ENCODE measurements at regions not wholly inside any gene's neighbourhood (a gene's known extent, or its start where the extent isn't known, plus 50 kb on each side); places are given as distances from the start of the nearest gene placed in this dataset.
"Not testable (repeated sequence)": the region's sequence is repeated elsewhere in the genome, so short reads cannot be mapped to it uniquely, and the experiment has no call there.

GRCh38 chr12:126967152-126967551, 1299.8 kb upstream of the TMEM132C start:
- DNase-seq (ENCODE audit: low read depth), result no peak

DNA sequence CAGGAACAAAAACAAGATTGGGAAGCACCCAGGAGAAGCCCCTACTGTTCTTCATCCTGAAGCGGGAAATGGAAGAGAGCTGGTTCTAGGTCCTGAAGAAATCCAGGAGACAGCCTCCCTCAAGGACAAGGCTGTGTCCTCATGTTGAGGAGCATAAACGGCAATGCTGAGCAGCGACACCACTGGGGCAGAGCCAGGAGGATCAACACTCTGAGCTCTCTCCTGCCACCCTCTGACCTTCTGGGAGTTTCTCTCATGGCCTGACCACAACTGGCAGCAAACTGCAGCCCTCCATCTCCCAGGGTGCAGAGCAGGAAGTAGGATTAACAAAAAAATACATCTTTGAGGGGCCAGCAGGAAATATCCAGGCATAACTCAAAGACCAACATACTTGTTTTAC, 1292.2 kb upstream of the TMEM132C start:
- DNase-seq (ENCODE audit: low read depth), result no peak

DNA sequence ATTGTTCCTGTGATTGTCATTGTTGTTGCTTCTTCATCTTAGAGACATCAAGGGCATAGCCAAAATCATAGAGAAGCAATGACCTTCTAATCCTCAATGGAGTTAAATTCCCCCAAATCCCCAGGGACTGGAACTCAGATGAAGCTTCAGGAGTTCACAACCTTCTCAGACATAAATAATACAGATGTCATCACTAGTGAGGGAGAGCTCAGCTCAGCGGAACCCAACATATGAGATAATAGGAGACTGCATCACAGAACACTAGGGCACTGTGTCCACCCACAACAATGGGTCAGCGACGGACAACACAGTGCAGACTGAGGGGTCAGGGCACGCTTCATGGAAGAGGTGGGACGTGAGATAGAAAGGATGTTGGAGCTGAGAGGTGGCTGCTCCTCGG, 1290.4 kb upstream of the TMEM132C start:
- no peak for DNase-seq (ENCODE audit: low read depth)

DNA sequence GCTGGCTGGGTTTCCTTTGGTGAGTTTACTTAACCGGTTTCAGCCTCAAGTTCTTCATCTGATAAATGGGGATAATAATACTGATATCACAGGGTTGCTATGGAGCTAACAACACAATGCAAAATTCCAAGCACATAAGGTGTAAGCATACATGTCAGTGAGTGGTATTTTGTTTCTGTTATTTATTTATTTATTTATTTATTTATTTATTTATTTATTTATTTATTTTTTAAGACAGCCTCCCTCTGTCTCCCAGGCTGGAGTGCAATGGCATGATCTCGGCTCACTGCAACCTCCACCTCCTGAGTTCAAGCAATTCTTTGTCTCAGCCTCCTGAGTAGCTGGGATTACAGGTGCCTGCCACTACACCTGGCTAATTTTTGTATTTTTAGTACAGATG, 1287.4 kb upstream of the TMEM132C start:
- DNase-seq (ENCODE audit: low read depth), result not testable (repeated sequence)

- DNase-seq (ENCODE audit: low read depth), result no peak
Observed at GRCh38 chr12:126982707-126983106, 1284.3 kb upstream of the TMEM132C start.

DNA sequence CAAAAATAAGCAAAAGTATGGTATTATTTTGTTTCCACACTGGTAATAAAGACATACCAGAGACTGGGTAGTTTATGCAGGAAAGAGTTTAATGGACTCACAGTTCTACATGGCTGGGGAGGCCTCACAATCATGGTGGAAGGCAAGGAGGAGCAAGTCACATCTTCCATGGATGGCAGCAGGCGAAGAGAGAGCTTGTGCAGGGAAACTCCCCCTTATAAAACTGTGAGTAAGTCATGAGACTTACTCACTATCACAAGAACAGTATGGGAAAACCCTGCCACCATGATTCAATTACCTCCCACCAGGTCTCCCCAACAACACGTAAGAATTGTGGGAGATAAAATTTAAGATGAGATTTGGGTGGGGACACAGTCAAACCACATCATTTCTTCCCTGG, 1283.2 kb upstream of the TMEM132C start:
- DNase-seq (ENCODE audit: low read depth), result not testable (repeated sequence)

- DNase-seq (ENCODE audit: low read depth), result not testable (repeated sequence)
Observed at GRCh38 chr12:126985663-126986062, 1281.3 kb upstream of the TMEM132C start.

- no peak for DNase-seq (ENCODE audit: low read depth)
Observed at GRCh38 chr12:126989532-126989931, 1277.4 kb upstream of the TMEM132C start.

DNA sequence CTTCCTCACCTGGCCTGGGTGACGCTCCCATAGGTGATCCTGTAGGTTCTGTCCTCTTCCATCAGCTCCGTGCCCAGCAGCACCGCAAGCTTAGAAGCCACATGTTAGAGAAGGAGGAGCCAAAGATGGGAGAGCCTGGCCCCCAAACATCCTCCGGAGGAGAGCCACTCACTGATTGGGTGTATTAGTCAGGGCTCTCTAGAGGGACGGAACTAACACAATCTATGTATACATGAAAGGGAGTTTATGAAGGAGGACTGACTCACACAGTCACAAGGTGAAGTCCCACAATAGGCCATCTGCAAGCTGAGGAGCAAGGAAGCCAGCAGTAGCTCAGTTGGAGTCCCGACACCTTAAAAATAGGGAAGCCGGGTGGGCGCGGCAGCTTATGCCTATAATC, 1273.1 kb upstream of the TMEM132C start:
- no peak for DNase-seq (ENCODE audit: low read depth)

DNA sequence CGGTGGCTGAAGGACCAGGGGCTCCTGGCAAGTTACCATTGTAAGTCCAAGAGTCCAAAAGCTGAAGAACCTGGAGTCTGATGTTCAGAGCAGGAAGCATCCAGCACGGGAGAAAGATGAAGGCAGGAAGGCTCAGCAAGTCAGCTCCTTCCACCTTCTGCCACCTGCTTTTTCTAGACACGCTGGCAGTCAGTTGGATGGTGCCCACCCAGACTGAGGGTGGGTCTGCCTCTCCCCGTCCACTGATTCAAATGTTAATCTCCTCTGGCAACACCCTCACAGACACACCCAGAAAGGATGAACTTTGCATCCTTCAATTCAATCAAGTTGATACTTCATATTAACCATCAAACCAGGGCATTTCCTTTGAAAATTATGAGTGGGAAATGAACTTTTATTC, 1272.4 kb upstream of the TMEM132C start:
- DNase-seq (ENCODE audit: low read depth), result no peak

DNA sequence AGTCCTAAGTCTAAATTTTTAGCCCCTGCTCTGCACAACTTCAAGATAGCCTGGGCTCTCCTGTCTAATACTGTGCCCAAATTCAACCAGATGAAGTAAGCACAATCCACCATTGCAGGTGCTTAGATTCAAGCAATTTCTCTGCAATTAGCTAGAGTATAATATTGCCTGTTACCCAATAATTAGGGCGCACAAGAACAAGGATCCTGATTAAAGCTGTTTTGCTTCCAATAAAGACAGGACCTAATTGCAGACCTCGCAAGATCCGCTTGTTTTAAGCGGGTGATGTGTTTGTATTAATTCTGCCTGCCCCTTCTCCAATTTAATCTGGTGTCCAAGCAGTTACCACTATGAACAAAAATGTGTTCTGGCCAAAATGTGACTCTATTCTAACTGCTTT, 1268.9 kb upstream of the TMEM132C start:
- no peak for DNase-seq (ENCODE audit: low read depth)

GRCh38 chr12:126998747-126999285, 1268.2 kb upstream of the TMEM132C start:
- DNase-seq (ENCODE audit: low read depth), result no peak

DNA sequence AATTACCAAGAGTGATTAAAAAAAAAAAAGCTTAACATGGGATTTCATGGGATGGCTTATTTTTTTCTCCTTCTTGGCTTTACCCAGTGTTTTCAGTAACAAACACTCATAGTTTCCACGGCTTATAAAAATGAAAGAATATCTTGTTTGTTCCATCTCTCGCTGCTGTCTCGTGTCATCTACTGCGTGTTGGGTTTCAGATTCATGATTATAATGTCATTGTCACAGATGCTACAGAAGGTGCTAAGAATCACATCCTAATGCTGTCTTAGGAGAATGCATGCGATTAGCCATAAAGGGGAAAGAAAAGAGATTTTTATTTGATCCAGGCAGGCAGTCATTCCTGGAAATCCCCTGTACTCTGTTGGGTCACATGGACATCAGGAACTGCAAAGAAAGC, 1267.6 kb upstream of the TMEM132C start:
- DNase-seq (ENCODE audit: low read depth), result no peak

GRCh38 chr12:127005406-127005805, 1261.6 kb upstream of the TMEM132C start:
- no peak for DNase-seq (ENCODE audit: low read depth)

GRCh38 chr12:127006972-127007371, 1260.0 kb upstream of the TMEM132C start:
- DNase-seq (ENCODE audit: low read depth), result no peak

- DNase-seq (ENCODE audit: low read depth), result no peak
Observed at GRCh38 chr12:127008755-127009403, 1258.1 kb upstream of the TMEM132C start.

DNA sequence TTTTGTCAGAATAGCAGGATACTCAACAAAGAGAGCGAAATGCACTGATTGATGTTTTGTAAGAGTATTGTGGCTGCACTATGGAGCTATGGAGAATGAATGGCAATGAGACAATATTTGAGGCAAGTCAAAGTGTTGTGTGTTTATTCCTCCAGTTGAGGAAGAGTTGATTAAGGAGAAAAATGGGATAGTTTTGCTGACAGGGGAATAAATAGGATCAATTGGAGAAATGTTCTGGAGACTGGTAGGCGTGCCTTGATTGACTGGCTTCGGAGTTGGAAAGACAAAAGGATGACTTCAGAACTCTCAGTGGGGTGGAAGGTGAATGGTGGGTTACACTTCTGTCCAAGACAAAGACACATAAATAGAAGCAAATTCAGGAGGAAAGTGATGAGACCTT, 1254.9 kb upstream of the TMEM132C start:
- no peak for DNase-seq (ENCODE audit: low read depth)

DNA sequence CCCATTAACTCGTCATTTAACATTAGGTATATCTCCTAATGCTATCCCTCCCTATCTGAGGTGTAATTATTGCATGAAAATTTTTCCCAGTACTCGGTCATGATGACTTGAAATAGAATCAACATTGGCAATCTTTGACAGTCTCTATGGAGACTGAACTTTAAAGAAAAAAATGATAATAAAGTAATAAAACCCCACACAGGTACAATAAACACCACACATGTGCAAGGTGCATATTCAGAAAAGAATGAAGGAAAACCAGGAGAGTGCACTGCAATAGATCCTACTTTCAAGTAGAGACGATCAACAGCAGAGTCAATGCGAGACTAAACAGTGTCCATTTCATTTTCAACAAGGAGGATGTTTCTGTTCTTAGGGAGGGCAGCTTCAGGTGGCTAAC, 1253.8 kb upstream of the TMEM132C start:
- no peak for DNase-seq (ENCODE audit: low read depth)

GRCh38 chr12:127014079-127014478, 1252.9 kb upstream of the TMEM132C start:
- no peak for DNase-seq (ENCODE audit: low read depth)

GRCh38 chr12:127024791-127025190, 1242.2 kb upstream of the TMEM132C start:
- DNase-seq (ENCODE audit: low read depth), result no peak

GRCh38 chr12:127025545-127025944, 1241.4 kb upstream of the TMEM132C start:
- DNase-seq (ENCODE audit: low read depth), result no peak

GRCh38 chr12:127035011-127035879, 1231.7 kb upstream of the TMEM132C start:
- DNase-seq (ENCODE audit: low read depth), result no peak

DNA sequence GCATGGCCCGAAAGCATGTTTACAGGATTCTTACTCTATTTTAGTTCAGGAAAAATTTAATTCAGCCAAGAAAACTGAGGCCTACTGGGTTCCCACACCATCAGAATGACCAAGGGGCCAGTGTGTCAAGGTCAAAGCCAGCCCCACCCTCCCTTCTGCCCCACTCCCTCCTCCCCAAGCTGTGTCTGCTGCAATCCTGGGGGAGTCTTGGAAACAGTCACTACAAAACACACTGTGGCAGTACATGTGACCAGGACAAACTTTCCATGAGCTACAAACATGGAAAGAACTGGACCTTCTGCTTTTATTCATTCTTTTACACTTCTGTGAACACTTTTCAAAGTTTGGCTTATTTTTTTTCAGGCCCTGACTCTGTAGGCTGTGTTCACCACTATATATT, 1228.8 kb upstream of the TMEM132C start:
- no peak for DNase-seq (ENCODE audit: low read depth)
